IMR-90 (cell line): ENCODE measurements at regions not wholly inside any gene's neighbourhood (a gene's known extent, or its start where the extent isn't known, plus 50 kb on each side); places are given as distances from the start of the nearest gene placed in this dataset.
"Not testable (repeated sequence)": the region's sequence is repeated elsewhere in the genome, so short reads cannot be mapped to it uniquely, and the experiment has no call there.

Source experiments
- ATAC-seq: fragments of 200-7000 bp; cut with Tn5 transposase; 2 replicates; pipeline ENCODE4 v1.9.1; 2020; ENCODE audit warnings: low read depth, mild to moderate bottlenecking, moderate library complexity
- BruUV-seq: library from RNA; stranded (reverse); fragments of 400-500 nt; replicated peaks from 2 replicates; lab custom pipeline; 2021; lab: Mats Ljungman, UMichigan
- CTCF ChIA-PET: fragments of 300-600 bp; formaldehyde crosslinking; extraction: SDS; loops from one replicate; lab custom pipeline; 2021; ENCODE audit warnings: antibody characterized with exemption; lab: Yijun Ruan, JAX
- POLR2A ChIA-PET: fragments of 300-600 bp; sonication (Branson Sonifier 250); formaldehyde crosslinking; loops from one replicate; lab custom pipeline; 2022; ENCODE audit warnings: antibody characterized with exemption; ENCODE audit not compliant: unreplicated experiment; lab: Charles Lee
- DNase-seq: peaks from one replicate; pipeline ENCODE4 v3.0.0; 2013
- H2AFZ ChIP-seq: replicated peaks from 2 replicates; pipeline ENCODE3; 2013; ENCODE audit warnings: low read length, mild to moderate bottlenecking; ENCODE audit not compliant: poor library complexity
- H2AK5ac ChIP-seq: 2 replicates; pipeline ENCODE4 v1.6.1; 2013; ENCODE audit warnings: low read depth, low read length, inconsistent platforms
- H2AK9ac ChIP-seq: replicated peaks from 2 replicates; pipeline ENCODE3; 2013; ENCODE audit warnings: mild to moderate bottlenecking, low read depth, low read length, moderate library complexity; ENCODE audit not compliant: poor library complexity
- H2BK120ac ChIP-seq: 2 replicates; pipeline ENCODE4 v1.6.1; 2013; ENCODE audit warnings: low read depth, low read length, inconsistent platforms
- H2BK15ac ChIP-seq: 3 replicates; pipeline ENCODE4 v1.6.1; 2013; ENCODE audit warnings: low read depth, low read length, inconsistent platforms
- H2BK20ac ChIP-seq: 2 replicates; pipeline ENCODE4 v1.6.1; 2013; ENCODE audit warnings: low read depth, mild to moderate bottlenecking, inconsistent platforms, low read length, moderate library complexity
- H2BK5ac ChIP-seq: 2 replicates; pipeline ENCODE4 v1.6.1; 2013; ENCODE audit warnings: mild to moderate bottlenecking, low read depth, low read length, inconsistent platforms; ENCODE audit not compliant: poor library complexity, severe bottlenecking
- H3K14ac ChIP-seq: replicated peaks from 2 replicates; pipeline ENCODE4 v1.6.1; 2013; ENCODE audit warnings: low read depth, low read length, inconsistent platforms
- H3K18ac ChIP-seq: 2 replicates; pipeline ENCODE4 v1.6.1; 2013; ENCODE audit warnings: low read depth, low read length, control low read depth
- H3K23ac ChIP-seq: 2 replicates; pipeline ENCODE4 v1.6.1; 2013; ENCODE audit warnings: low read depth, low read length, inconsistent platforms
- H3K27ac ChIP-seq: 2 replicates; pipeline ENCODE4 v1.5.1; 2013; ENCODE audit warnings: mild to moderate bottlenecking, control low read depth, low read length; ENCODE audit not compliant: insufficient read depth
- H3K27me3 ChIP-seq: 2 replicates; pipeline ENCODE4 v1.6.1; 2013; ENCODE audit warnings: low read length; ENCODE audit not compliant: control insufficient read depth, insufficient read depth
- H3K36me3 ChIP-seq: 2 replicates; pipeline ENCODE4 v1.6.1; 2013; ENCODE audit warnings: low read length, mixed read lengths; ENCODE audit not compliant: control insufficient read depth, insufficient read depth
- H3K4ac ChIP-seq: 2 replicates; pipeline ENCODE4 v1.6.1; 2013; ENCODE audit warnings: low read depth, low read length, inconsistent platforms
- H3K4me1 ChIP-seq: 2 replicates; pipeline ENCODE4 v1.6.1; 2013; ENCODE audit warnings: low read length, mixed read lengths; ENCODE audit not compliant: control insufficient read depth, insufficient read depth
- H3K4me2 ChIP-seq: 2 replicates; pipeline ENCODE4 v1.6.1; 2013; ENCODE audit warnings: low read depth, mild to moderate bottlenecking, control low read depth, low read length, moderate library complexity
- H3K4me3 ChIP-seq: 2 replicates; pipeline ENCODE4 v1.5.1; 2013; ENCODE audit warnings: low read depth, mild to moderate bottlenecking, control low read depth, low read length, moderate library complexity; ENCODE audit not compliant: insufficient read depth
- H3K56ac ChIP-seq: 2 replicates; pipeline ENCODE4 v1.6.1; 2013; ENCODE audit warnings: low read length, inconsistent platforms; ENCODE audit not compliant: insufficient read depth; ENCODE audit errors: extremely low read depth
- H3K79me1 ChIP-seq, 2 experiments: 2 replicates each; pipeline ENCODE4 v1.6.1; 2013; ENCODE audit warnings: low read length in 2 of 2, inconsistent platforms in 1 of 2, low read depth in 1 of 2
- H3K9ac ChIP-seq: 2 replicates; pipeline ENCODE4 v1.6.1; 2013; ENCODE audit warnings: low read depth, low read length, control low read depth
- H3K9me1 ChIP-seq: 2 replicates; pipeline ENCODE4 v1.6.1; 2013; ENCODE audit warnings: low read length, inconsistent platforms; ENCODE audit not compliant: insufficient read depth
- H3K9me3 ChIP-seq: 2 replicates; pipeline ENCODE4 v1.6.1; 2013; ENCODE audit warnings: low read length; ENCODE audit not compliant: control insufficient read depth, insufficient read depth
- H4K20me1 ChIP-seq: 2 replicates; pipeline ENCODE4 v1.6.1; 2013; ENCODE audit warnings: low read length, inconsistent platforms; ENCODE audit not compliant: insufficient read depth
- H4K5ac ChIP-seq: 2 replicates; pipeline ENCODE4 v1.6.1; 2013; ENCODE audit warnings: mild to moderate bottlenecking, low read depth, low read length, control low read depth
- H4K8ac ChIP-seq, 2 experiments: 2 replicates each; pipeline ENCODE4 v1.6.1; 2013; ENCODE audit warnings: low read depth in 2 of 2, low read length in 2 of 2, control low read depth in 1 of 2, inconsistent platforms in 1 of 2
- H4K91ac ChIP-seq: 2 replicates; pipeline ENCODE4 v1.6.1; 2013; ENCODE audit warnings: low read depth, low read length, inconsistent platforms; ENCODE audit not compliant: insufficient read depth
- WGBS, 2 experiments: methylation state at CpG; one replicate each; pipeline versions ENCODE4 v1.1.5 to v1.1.7; 2013; ENCODE audit warnings: missing lambda C conversion rate in 2 of 2; ENCODE audit not compliant: insufficient read length in 1 of 2; ENCODE audit errors: extremely low coverage in 2 of 2; 5-methylcytosine and 5-hydroxymethylcytosine counted together
- dilution Hi-C: fragments of 300-500 bp; cut with HindIII; formaldehyde crosslinking; loops from one replicate; pipeline ENCODE4 v1.14.3; 2018; ENCODE audit warnings: low sequenced_read_pairs; ENCODE audit not compliant: unreplicated experiment
- in situ Hi-C: fragments of 300-500 bp; cut with MboI; formaldehyde crosslinking; loops from 3 replicates; pipeline ENCODE4 v1.14.3; 2019; ENCODE audit warnings: low sequenced_read_pairs, inconsistent platforms, mixed read lengths
- intact Hi-C: fragments of 100-400 bp; cut with micrococcal nuclease; formaldehyde crosslinking; loops from 2 replicates; pipeline ENCODE4 v1.10.0; 2022

GRCh38 chr7:97329871-97330270, 212.4 kb downstream of the SDHAF3 start:
- H3K4me3 ChIP-seq, H4K8ac ChIP-seq, H4K91ac ChIP-seq, H3K4me2 ChIP-seq, H2AFZ ChIP-seq, dilution Hi-C loops, in situ Hi-C loops, H3K4ac ChIP-seq, H3K79me1 ChIP-seq, H2BK5ac ChIP-seq, H3K36me3 ChIP-seq, H3K27me3 ChIP-seq, H2BK20ac ChIP-seq, POLR2A ChIA-PET, BruUV-seq, H3K56ac ChIP-seq, H3K9me1 ChIP-seq, CTCF ChIA-PET, H2AK9ac ChIP-seq, H4K20me1 ChIP-seq, H2BK120ac ChIP-seq, H3K18ac ChIP-seq, H3K14ac ChIP-seq, H3K9ac ChIP-seq, H2AK5ac ChIP-seq, H3K23ac ChIP-seq, H4K5ac ChIP-seq, H3K9me3 ChIP-seq, DNase-seq, H3K4me1 ChIP-seq, H2BK15ac ChIP-seq, intact Hi-C loops, ATAC-seq, H3K27ac ChIP-seq: not testable (repeated sequence)
- no CpG with 5 or more reads among the region's 9 CpGs for WGBS, 2 experiments
